ENCODE measurements at regions not wholly inside any gene's neighbourhood (a gene's known extent, or its start where the extent isn't known, plus 50 kb on each side); places are given as distances from the start of the nearest gene placed in this dataset.

DNA sequence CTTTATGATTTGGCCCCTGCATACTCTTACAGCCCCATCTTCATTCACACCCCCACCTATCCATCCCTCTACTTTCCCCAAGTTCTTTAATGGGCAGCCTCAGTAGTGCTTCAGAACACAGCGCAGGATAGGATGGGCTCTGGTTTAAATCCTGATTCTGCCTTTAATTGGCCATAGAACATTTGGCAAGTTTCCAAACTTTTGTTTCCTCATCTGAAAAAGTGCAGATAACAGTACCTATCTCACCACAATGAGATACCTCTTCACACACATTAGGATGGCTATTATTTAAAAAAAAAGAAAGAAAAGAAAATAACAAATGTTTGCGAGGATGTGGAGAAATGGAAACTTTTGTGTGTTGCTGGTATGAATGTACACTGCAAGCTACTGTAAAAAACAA lies 142.5 kb upstream of the VANGL1 start:
- no peak overlapping the region for H3K9ac ChIP-seq (ENCODE audit: extremely low read depth, insufficient read length, low read length)
- no peaks in the 10 kb centered on the region for H3K4me1 ChIP-seq (ENCODE audit: insufficient read depth, low read length)
- TF ChIP-seq, protein P1, sequence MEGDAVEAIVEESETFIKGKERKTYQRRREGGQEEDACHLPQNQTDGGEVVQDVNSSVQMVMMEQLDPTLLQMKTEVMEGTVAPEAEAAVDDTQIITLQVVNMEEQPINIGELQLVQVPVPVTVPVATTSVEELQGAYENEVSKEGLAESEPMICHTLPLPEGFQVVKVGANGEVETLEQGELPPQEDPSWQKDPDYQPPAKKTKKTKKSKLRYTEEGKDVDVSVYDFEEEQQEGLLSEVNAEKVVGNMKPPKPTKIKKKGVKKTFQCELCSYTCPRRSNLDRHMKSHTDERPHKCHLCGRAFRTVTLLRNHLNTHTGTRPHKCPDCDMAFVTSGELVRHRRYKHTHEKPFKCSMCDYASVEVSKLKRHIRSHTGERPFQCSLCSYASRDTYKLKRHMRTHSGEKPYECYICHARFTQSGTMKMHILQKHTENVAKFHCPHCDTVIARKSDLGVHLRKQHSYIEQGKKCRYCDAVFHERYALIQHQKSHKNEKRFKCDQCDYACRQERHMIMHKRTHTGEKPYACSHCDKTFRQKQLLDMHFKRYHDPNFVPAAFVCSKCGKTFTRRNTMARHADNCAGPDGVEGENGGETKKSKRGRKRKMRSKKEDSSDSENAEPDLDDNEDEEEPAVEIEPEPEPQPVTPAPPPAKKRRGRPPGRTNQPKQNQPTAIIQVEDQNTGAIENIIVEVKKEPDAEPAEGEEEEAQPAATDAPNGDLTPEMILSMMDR (conservative IDR thresholded peaks at IDR 0.05): no peak
- H3K27ac ChIP-seq (ENCODE audit: insufficient read length, low read depth, low read length): no peak overlapping the region
- no peak overlapping the region for H3K56ac ChIP-seq (ENCODE audit: insufficient read length, low read depth, low read length)
- H3K4me3 Mint-ChIP-seq: no peak overlapping the region
- H2BK5ac ChIP-seq (ENCODE audit: insufficient read length, low read length): no peak overlapping the region
- no peaks in the 10 kb centered on the region for H3K9me3 ChIP-seq (ENCODE audit: control insufficient read depth, low read depth, low read length)
- H3K27me3 ChIP-seq (ENCODE audit: insufficient read depth, low read length): no peaks in the 10 kb centered on the region
- no peak overlapping the region for H3K27ac Mint-ChIP-seq
- no peak overlapping the region for H4K91ac ChIP-seq (ENCODE audit: insufficient read length, low read depth, low read length)
- no peak overlapping the region for H3K4ac ChIP-seq (ENCODE audit: low read depth, low read length)
- H3K23me2 ChIP-seq (ENCODE audit: insufficient read length, low read depth, low read length, poor library complexity, severe bottlenecking): no peaks in the 10 kb centered on the region
- H3K4me2 ChIP-seq (ENCODE audit: insufficient read depth, insufficient read length, low read length): no peak overlapping the region
- no peak for DNase-seq
- no peak overlapping the region for H3K18ac ChIP-seq (ENCODE audit: insufficient read length, low read depth, low read length)
- H3K4me1 Mint-ChIP-seq: peaks cover 2 to 8% of the 10 kb centered on the region in 2 experiments; a peak in 3 of 4 replicates
- H4K5ac ChIP-seq (ENCODE audit: insufficient read length, low read depth, low read length): no peak overlapping the region
- no peak overlapping the region for H2BK120ac ChIP-seq (ENCODE audit: low read depth, low read length, poor library complexity, severe bottlenecking)
- no peak overlapping the region for H2AK5ac ChIP-seq (ENCODE audit: insufficient read length, low read length)
- H3K23ac ChIP-seq (ENCODE audit: insufficient read length, low read depth, low read length): no peak overlapping the region
- H3K27me3 Mint-ChIP-seq (ENCODE audit: low read depth): no peaks in the 10 kb centered on the region
- no peak overlapping the region for H2AFZ ChIP-seq (ENCODE audit: low read length)
- peaks cover 0 to 3% of the 10 kb centered on the region in 2 experiments; a peak in 4 of 5 replicates for H3K9me3 Mint-ChIP-seq
- H2BK12ac ChIP-seq (ENCODE audit: insufficient read length, low read depth, low read length): no peak overlapping the region
- no peak overlapping the region for H4K8ac ChIP-seq (replicated peaks; ENCODE audit: insufficient read length, low read depth, low read length)
- H3K14ac ChIP-seq (ENCODE audit: insufficient read depth, low read length): no peak overlapping the region
- no peak overlapping the region for H2BK15ac ChIP-seq (ENCODE audit: low read depth, low read length)
- no peaks in the 10 kb centered on the region for H4K20me1 ChIP-seq (ENCODE audit: control insufficient read depth, insufficient read depth, insufficient read length)
- no CpG with 5 or more reads among the region's 2 CpGs for WGBS (ENCODE audit: extremely low coverage, insufficient read length, low lambda C conversion rate)
- H3K79me2 ChIP-seq (ENCODE audit: insufficient read depth, low read length): no peaks in the 10 kb centered on the region
- no peaks in the 10 kb centered on the region for H3K79me1 ChIP-seq (ENCODE audit: insufficient read depth, low read depth, low read length, poor library complexity, severe bottlenecking)
- H2BK20ac ChIP-seq (ENCODE audit: low read depth, low read length, poor library complexity, severe bottlenecking): no peak overlapping the region
- H3T11ph ChIP-seq (ENCODE audit: low read length): no peak overlapping the region
- peaks cover 0 to 3% (median 0%) of the 10 kb centered on the region in 3 experiments; a peak in 2 of 7 replicates for H3K36me3 Mint-ChIP-seq (ENCODE audit: insufficient read depth in 1 of 3, low read depth in 3 of 3)

All from H9 (cell line).